CD4-positive, alpha-beta T cell treated with Interleukin-4 for 4 hours (primary cell): ENCODE measurements at regions not wholly inside any gene's neighbourhood (a gene's known extent, or its start where the extent isn't known, plus 50 kb on each side); places are given as distances from the start of the nearest gene placed in this dataset.
"Not testable (repeated sequence)": the region's sequence is repeated elsewhere in the genome, so short reads cannot be mapped to it uniquely, and the experiment has no call there.

ENCODE experiments used
- DNase-seq: peaks from one replicate; pipeline ENCODE4 v3.0.0-alpha.2; 2020

DNA sequence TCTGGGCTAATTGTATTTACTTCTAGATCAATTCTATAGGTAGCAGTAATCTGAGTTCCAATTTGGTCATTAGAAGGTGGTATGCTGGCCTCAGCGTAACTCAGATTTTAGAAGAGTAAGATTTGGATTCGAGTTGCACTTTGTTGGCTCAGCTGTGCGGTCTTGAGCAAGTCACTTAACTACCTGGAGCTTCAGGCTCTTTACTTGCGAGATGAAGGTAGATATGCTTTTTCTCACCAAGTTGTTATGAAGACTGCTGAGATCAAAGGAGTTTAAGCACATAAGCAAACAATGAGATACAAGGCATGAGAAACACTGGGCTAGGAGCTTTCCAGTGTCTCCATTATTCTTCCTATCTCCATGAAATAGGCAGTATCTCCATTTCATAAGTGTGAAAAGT is 133.8 kb upstream of the RANBP3L start:
- no peak for DNase-seq

DNA sequence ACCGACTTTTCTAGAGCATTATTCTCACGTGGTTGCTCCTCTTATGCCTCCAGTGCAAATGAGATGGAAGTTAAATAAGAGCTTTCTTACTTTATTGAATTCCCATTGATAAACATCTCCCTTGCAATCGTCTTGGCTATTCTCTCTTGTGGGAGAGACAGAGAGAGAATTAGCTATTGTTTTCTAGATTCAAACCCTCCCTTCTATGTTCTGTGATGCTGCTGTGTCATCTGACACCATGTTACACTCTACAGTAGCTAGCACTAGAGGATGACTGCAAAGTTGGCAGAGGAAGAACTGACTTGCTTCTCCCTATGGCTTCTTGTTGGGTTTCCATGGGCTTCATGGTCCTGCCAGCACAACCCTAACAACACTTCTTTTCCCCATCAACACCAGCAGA is 134.6 kb upstream of the RANBP3L start:
- no peak for DNase-seq

DNA sequence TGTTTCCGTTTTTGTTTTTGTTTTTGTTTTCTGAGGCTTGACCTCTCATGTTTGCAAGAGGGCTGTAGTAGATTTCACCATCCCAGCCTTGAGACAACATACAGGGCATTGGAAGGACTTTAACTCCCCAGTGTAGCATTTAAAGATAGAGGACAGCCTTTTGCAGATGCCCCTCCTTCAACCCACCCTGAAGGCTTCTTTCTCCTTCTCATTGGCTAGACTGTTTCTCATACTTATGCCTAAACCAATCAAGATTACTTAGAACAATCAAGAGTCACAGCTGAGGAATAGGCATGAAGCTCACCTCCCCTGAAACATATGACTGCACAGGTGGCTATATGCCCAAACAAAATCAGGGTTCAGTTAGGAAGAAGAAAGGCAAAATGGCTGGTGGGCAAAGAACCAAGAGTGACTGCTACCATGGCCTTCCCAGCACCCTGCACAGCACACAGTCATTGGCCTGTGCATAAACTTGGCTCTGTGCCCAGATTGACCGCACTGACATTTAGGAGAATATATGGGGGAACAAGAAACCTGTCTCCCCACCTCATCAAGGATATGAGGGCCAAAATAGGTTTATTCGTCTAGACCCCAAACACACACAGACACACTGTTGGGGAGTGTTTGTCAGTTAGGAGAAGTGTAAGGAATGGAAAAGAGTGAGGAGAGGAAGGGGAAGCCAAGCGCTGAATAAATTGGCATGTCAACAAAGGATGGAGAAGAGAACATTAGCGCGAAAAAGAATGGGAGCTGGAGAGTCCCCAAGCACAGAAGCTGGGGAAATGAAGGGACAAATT is 137.3 kb upstream of the RANBP3L start:
- no peak for DNase-seq

GRCh38 chr5:36440300-36440699 is 138.6 kb upstream of the RANBP3L start:
- DNase-seq: no peak

- DNase-seq: no peak
Measured at GRCh38 chr5:36441280-36441679, 139.6 kb upstream of the RANBP3L start.

DNA sequence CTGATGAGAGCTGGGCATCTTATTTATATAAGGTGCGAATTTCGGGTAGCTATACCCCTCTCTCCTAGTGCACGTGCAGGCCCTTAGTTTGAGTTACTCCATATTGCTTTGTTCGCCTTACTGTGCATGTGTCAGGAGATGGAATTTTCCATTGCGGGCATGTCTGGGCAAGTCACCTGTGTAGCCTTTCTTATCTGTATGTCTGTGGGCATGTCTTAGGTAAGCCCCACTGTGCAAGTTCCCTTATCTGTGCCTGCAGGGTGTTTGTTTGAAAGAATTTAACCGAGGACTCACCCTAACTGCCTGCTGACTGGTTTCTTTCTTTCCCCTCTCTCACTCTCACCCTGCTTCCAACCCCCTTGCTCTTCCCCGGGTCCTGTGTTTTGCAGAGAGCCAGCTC is 140.7 kb upstream of the RANBP3L start:
- no peak for DNase-seq

DNA sequence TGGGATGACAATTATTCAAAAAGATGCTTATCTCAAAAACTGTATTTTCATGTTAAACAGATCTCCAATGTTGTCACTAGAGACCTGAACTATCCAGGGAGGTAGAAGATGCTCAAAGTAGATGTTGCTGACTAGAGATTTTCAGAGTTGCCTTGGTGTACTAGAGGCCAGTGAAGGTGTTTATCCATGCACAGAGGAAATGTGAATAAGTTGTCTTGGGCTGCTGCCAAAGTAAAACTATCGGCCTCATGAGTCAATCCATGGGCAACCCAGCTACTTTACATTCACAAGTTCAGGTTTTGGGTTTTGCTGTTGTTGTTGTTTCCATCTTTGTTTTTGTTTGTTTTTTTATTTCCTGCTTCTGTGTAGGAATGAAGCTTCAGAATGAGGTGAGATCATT is 141.1 kb upstream of the RANBP3L start:
- DNase-seq: no peak

- no peak for DNase-seq
Measured at GRCh38 chr5:36443941-36444340, 142.2 kb upstream of the RANBP3L start.

GRCh38 chr5:36444582-36445418 is 143.1 kb upstream of the RANBP3L start:
- DNase-seq: no peak

- no peak for DNase-seq
Measured at GRCh38 chr5:36447776-36448175, 146.1 kb upstream of the RANBP3L start.

GRCh38 chr5:36450229-36451014 is 148.7 kb upstream of the RANBP3L start:
- no peak for DNase-seq

GRCh38 chr5:36452424-36453006 is 150.8 kb upstream of the RANBP3L start:
- DNase-seq: no peak

DNA sequence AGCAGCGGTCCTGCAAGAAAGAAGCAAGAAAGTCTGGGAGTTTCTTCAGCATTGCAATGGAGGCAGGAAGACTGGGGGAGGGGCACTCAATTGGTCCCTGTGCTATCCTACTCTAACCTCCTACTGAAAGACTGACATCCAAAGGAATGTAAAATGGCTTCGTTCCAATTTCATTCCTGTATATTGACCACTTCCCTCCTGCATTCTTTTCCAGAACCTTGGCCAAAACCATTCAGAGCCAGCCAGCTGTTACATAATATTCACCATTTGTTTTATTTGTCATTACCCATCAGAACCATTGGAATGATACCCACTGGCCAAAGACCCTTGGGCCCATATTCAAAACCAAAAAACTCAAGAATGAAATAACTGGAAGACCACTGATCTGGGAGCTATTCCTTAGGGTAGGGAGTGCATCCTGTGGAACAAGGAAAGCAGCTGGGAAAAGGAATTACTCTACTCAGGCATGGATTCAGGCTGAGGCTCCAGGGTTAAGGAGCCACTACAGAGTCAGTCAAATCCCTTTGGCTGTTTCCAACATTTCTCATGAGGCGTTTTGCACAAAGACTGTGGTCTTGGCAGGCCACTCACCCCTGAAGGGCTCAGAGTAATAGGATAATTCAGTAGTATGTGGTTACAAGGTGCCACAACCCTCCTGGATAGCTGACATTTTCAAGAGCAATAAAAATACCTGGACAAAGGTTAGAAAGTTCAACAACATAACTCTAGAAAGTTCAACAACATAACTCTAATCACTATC is 148.7 kb upstream of the SLC1A3 start:
- DNase-seq: no peak

GRCh38 chr5:36458746-36459145 is 147.7 kb upstream of the SLC1A3 start:
- no peak for DNase-seq

GRCh38 chr5:36459176-36460135 is 146.9 kb upstream of the SLC1A3 start:
- no peak for DNase-seq

- no peak for DNase-seq
Measured at GRCh38 chr5:36462295-36463021, 143.9 kb upstream of the SLC1A3 start.

DNA sequence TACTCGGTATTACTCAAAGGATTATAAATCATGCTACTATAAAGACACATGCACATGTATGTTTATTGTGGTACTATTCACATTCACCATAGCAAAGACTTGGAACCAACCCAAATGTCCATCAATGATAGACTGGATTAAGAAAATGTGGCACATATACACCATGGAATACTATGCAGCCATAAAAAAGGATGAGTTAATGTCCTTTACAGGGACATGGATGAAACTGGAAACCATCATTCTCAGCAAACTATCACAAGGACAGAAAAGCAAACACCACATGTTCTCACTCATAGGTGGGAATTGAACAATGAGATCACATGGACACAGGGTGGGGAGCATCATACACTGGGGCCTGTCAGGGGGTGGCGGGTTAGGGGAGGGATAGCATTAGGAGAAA is 130.5 kb upstream of the SLC1A3 start:
- not testable (repeated sequence) for DNase-seq

GRCh38 chr5:36478646-36479317 is 127.6 kb upstream of the SLC1A3 start:
- DNase-seq: no peak

GRCh38 chr5:36481454-36482120 is 124.8 kb upstream of the SLC1A3 start:
- DNase-seq: no peak
